ENCODE measurements at regions not wholly inside any gene's neighbourhood (a gene's known extent, or its start where the extent isn't known, plus 50 kb on each side); places are given as distances from the start of the nearest gene placed in this dataset.

DNA sequence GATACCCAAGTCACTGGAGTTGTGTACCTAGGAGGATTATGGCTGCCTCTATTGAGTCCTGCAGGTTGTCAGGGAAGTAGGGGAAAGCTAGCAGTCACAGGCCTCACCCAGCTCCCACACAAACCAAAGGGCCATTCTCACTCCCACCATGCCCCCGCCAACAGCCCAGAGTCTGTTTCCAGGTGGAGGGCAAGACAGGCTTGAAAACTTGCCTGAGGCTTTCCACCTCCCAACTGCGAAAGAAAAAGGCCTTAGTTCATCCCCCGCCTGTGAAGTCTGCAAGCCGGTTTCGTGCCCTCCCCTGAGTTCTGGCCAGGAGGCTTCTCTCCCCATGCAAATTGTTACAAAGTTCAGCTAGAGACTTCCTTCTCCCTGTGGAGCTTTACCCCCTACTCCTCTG lies 270.3 kb downstream of the TXNL1 start:
- TF ChIP-seq CTCF (IDR thresholded peaks at IDR 0.05; ENCODE audit: control extremely low read depth in 1 of 3, insufficient read depth in 1 of 3, low read depth in 1 of 3, low read length in 3 of 3) (no peak), EZH2 (IDR thresholded peaks at IDR 0.05; ENCODE audit: low read depth, low read length, severe bottlenecking) (no peak), SIX5 (IDR thresholded peaks at IDR 0.05; ENCODE audit: low read depth, low read length) (no peak), CHD1 (IDR thresholded peaks at IDR 0.05; ENCODE audit: low read depth, low read length) (no peak)

Measured in H1 (cell line).